ENCODE measurements at regions not wholly inside any gene's neighbourhood (a gene's known extent, or its start where the extent isn't known, plus 50 kb on each side); places are given as distances from the start of the nearest gene placed in this dataset.

- no peak for TF ChIP-seq CTCF (conservative IDR thresholded peaks at IDR 0.05 in 1 of 2, IDR thresholded peaks at IDR 0.05 in 1 of 2; ENCODE audit: low read depth in 1 of 2, low read length in 2 of 2)
- no peak for TF ChIP-seq EZH2 (IDR thresholded peaks at IDR 0.05; ENCODE audit: low read length, missing control alignments)
Measured at GRCh38 chr18:69291755-69292154, 108.9 kb upstream of the DOK6 start.

All from fibroblast of lung (primary cell).